H1 (cell line): ENCODE measurements at regions not wholly inside any gene's neighbourhood (a gene's known extent, or its start where the extent isn't known, plus 50 kb on each side); places are given as distances from the start of the nearest gene placed in this dataset.

ENCODE experiments used
- CTCF ChIA-PET: fragments of 300-600 bp; sonication (Branson Sonifier 250); formaldehyde crosslinking; loops from one replicate; lab custom pipeline; 2021; ENCODE audit not compliant: partially characterized antibody; lab: Charles Lee
- POLR2A ChIA-PET: fragments of 300-600 bp; sonication (Branson Sonifier 250); formaldehyde crosslinking; loops from one replicate; lab custom pipeline; 2021; ENCODE audit warnings: inconsistent platforms; ENCODE audit not compliant: partially characterized antibody; lab: Charles Lee
- DNase-seq, 2 experiments: peaks; one replicate each; pipeline versions ENCODE4 v3.0.0 to v3.0.0-alpha.2; 2010 to 2022; ENCODE audit warnings: low spot score in 2 of 2, low read depth in 1 of 2, mixed read lengths in 1 of 2
- FAIRE-seq: peaks from 2 replicates; lab custom pipeline; 2011; peaks lifted over from hg19 to GRCh38; lab: Jason Lieb, UNC
- H2AFZ ChIP-seq: 2 replicates; pipeline ENCODE4 v1.8.1; 2012; ENCODE audit warnings: low read length, inconsistent platforms
- H2AK5ac ChIP-seq: 2 replicates; pipeline ENCODE4 v1.6.1; 2013; ENCODE audit warnings: low read depth, low read length
- H2BK120ac ChIP-seq: replicated peaks from 2 replicates; pipeline ENCODE3; 2013; ENCODE audit warnings: low read depth, low read length, inconsistent platforms
- H2BK12ac ChIP-seq: 2 replicates; pipeline ENCODE4 v1.6.1; 2013; ENCODE audit warnings: low read depth, low read length
- H2BK15ac ChIP-seq: 2 replicates; pipeline ENCODE4 v1.6.1; 2013; ENCODE audit warnings: low read length
- H2BK20ac ChIP-seq: 2 replicates; pipeline ENCODE4 v1.6.1; 2013; ENCODE audit warnings: low read length
- H2BK5ac ChIP-seq: 2 replicates; pipeline ENCODE4 v1.6.1; 2013; ENCODE audit warnings: low read depth, low read length
- H3K14ac ChIP-seq: 2 replicates; pipeline ENCODE4 v1.6.1; 2013; ENCODE audit warnings: inconsistent platforms; ENCODE audit not compliant: insufficient read length
- H3K18ac ChIP-seq: 2 replicates; pipeline ENCODE4 v1.6.1; 2013; ENCODE audit warnings: low read length; ENCODE audit errors: extremely low read depth
- H3K23ac ChIP-seq: 2 replicates; pipeline ENCODE4 v1.6.1; 2013; ENCODE audit warnings: inconsistent platforms; ENCODE audit not compliant: insufficient read length
- H3K23me2 ChIP-seq: 2 replicates; pipeline ENCODE4 v1.6.1; 2013; ENCODE audit warnings: low read depth, low read length
- H3K27ac ChIP-seq: 2 replicates; pipeline ENCODE4 v1.6.1; 2011; ENCODE audit warnings: low read depth, low read length, inconsistent platforms
- H3K27me3 ChIP-seq, 4 experiments: replicated peaks in 1 of 4; 1 replicate in 1 of 4; 2 replicates in 3 of 4; pipeline versions ENCODE4 v1.6.1 to v1.8.1; 2011 to 2013; ENCODE audit warnings: low read length in 3 of 4, mild to moderate bottlenecking in 3 of 4, inconsistent platforms in 2 of 4, mixed read lengths in 2 of 4, moderate library complexity in 1 of 4; ENCODE audit not compliant: control insufficient read depth in 3 of 4, insufficient read depth in 3 of 4; ENCODE audit errors: extremely low read depth in 1 of 4
- H3K36me3 ChIP-seq, 4 experiments: 2 replicates each; pipeline versions ENCODE4 v1.6.1 to v1.8.1; 2011 to 2013; ENCODE audit warnings: mild to moderate bottlenecking in 4 of 4, low read length in 3 of 4, moderate library complexity in 2 of 4, control low read depth in 1 of 4, inconsistent platforms in 1 of 4; ENCODE audit not compliant: insufficient read depth in 4 of 4, control insufficient read depth in 2 of 4
- H3K4ac ChIP-seq: replicated peaks from 2 replicates; pipeline ENCODE3; 2013; ENCODE audit warnings: low read length, low read depth, mixed read lengths, inconsistent platforms; ENCODE audit not compliant: insufficient read length
- H3K4me1 ChIP-seq, 4 experiments: replicated peaks in 1 of 4; 1 replicate in 1 of 4; 2 replicates in 3 of 4; pipeline versions ENCODE4 v1.6.1 to v1.8.1; 2011 to 2013; ENCODE audit warnings: low read length in 3 of 4, inconsistent platforms in 2 of 4, mixed read lengths in 1 of 4; ENCODE audit not compliant: insufficient read depth in 4 of 4, control insufficient read depth in 3 of 4
- H3K4me2 ChIP-seq, 2 experiments: 2 replicates each; pipeline versions ENCODE4 v1.6.1 to v1.8.1; 2011 to 2013; ENCODE audit warnings: low read depth in 2 of 2, low read length in 2 of 2, control low read depth in 1 of 2, inconsistent platforms in 1 of 2, mild to moderate bottlenecking in 1 of 2; ENCODE audit not compliant: insufficient read depth in 1 of 2
- H3K4me3 ChIP-seq, 4 experiments: fragments of 200-600, 300-600 bp in 1 of 4; sonication (generic), shearing (Covaris generic), sonication (Bioruptor Twin) in 1 of 4; 2 replicates each; pipeline versions ENCODE4 v1.5.1 to v1.8.1; 2011 to 2016; ENCODE audit warnings: low read length in 4 of 4, low read depth in 3 of 4, control low read depth in 2 of 4, inconsistent platforms in 2 of 4, mild to moderate bottlenecking in 2 of 4, mixed read lengths in 1 of 4, moderate library complexity in 1 of 4; ENCODE audit not compliant: insufficient read depth in 2 of 4; ENCODE audit errors: extremely low read depth in 1 of 4
- H3K56ac ChIP-seq: replicated peaks from 2 replicates; pipeline ENCODE3; 2013; ENCODE audit warnings: low read depth, mild to moderate bottlenecking, mixed read lengths, low read length, inconsistent platforms; ENCODE audit not compliant: insufficient read length
- H3K79me1 ChIP-seq: 2 replicates; pipeline ENCODE4 v1.6.1; 2013; ENCODE audit warnings: low read depth, low read length, control low read depth
- H3K79me2 ChIP-seq, 2 experiments: 2 replicates each; pipeline versions ENCODE4 v1.6.1 to v1.8.1; 2012 to 2013; ENCODE audit warnings: low read length in 2 of 2, mild to moderate bottlenecking in 2 of 2, inconsistent platforms in 1 of 2; ENCODE audit not compliant: insufficient read depth in 2 of 2, control insufficient read depth in 1 of 2
- H3K9ac ChIP-seq, 4 experiments: replicated peaks in 1 of 4; 1 replicate in 1 of 4; 2 replicates in 3 of 4; pipeline versions ENCODE4 v1.6.1 to v1.8.1; 2011 to 2013; ENCODE audit warnings: low read depth in 3 of 4, low read length in 3 of 4, control low read depth in 2 of 4, mild to moderate bottlenecking in 2 of 4, moderate library complexity in 2 of 4, inconsistent platforms in 1 of 4; ENCODE audit errors: extremely low read depth in 1 of 4
- H3K9me3 ChIP-seq, 2 experiments: 2 replicates each; pipeline versions ENCODE4 v1.6.1 to v1.8.1; 2012 to 2013; ENCODE audit warnings: mild to moderate bottlenecking in 2 of 2, moderate library complexity in 2 of 2, control low read depth in 1 of 2, inconsistent platforms in 1 of 2, low read depth in 1 of 2, low read length in 1 of 2, mixed read lengths in 1 of 2; ENCODE audit not compliant: insufficient read depth in 2 of 2
- H4K20me1 ChIP-seq, 2 experiments: replicated peaks in 1 of 2; 2 replicates each; pipeline versions ENCODE3 to v1.8.1; 2011 to 2013; ENCODE audit warnings: inconsistent platforms in 2 of 2, low read length in 2 of 2, mild to moderate bottlenecking in 1 of 2; ENCODE audit not compliant: insufficient read depth in 2 of 2, control insufficient read depth in 1 of 2
- H4K5ac ChIP-seq: 2 replicates; pipeline ENCODE4 v1.6.1; 2013; ENCODE audit warnings: low read length, low read depth, mixed read lengths, inconsistent platforms; ENCODE audit not compliant: insufficient read length
- H4K8ac ChIP-seq: 2 replicates; pipeline ENCODE4 v1.8.0; 2013; ENCODE audit warnings: mild to moderate bottlenecking, moderate library complexity, low read length, inconsistent platforms; ENCODE audit not compliant: insufficient read depth; ENCODE audit errors: extremely low read depth
- H4K91ac ChIP-seq: replicated peaks from 2 replicates; pipeline ENCODE3; 2013; ENCODE audit warnings: low read length, mixed read lengths, inconsistent platforms; ENCODE audit not compliant: insufficient read length
- BACH1 ChIP-seq: IDR thresholded peaks from 2 replicates; pipeline ENCODE4 v1.6.1; 2012; ENCODE audit warnings: low read length, improper control_type of control experiment
- HDAC2 ChIP-seq, 2 experiments: fragments of 300-600 bp in 1 of 2; sonication (generic) in 1 of 2; IDR thresholded peaks; 2 replicates each; pipeline ENCODE4 v1.6.1; 2011 to 2012; ENCODE audit warnings: low read depth in 2 of 2, low read length in 2 of 2, mild to moderate bottlenecking in 2 of 2, moderate library complexity in 2 of 2, borderline replicate concordance in 1 of 2, inconsistent platforms in 1 of 2
- MAFK ChIP-seq: IDR thresholded peaks from 2 replicates; pipeline ENCODE4 v1.6.1; 2012; ENCODE audit warnings: low read depth, mild to moderate bottlenecking, improper control_type of control experiment, low read length
- NRF1 ChIP-seq: IDR thresholded peaks from 2 replicates; pipeline ENCODE4 v1.6.1; 2011; ENCODE audit warnings: mild to moderate bottlenecking, low read depth, low read length, improper control_type of control experiment
- SIX5 ChIP-seq: IDR thresholded peaks from 2 replicates; pipeline ENCODE4 v1.6.1; 2011; ENCODE audit warnings: mild to moderate bottlenecking, low read depth, low read length
- TAF7 ChIP-seq: optimal IDR thresholded peaks from 2 replicates; pipeline ENCODE3; 2011; ENCODE audit warnings: low read depth, mild to moderate bottlenecking, inconsistent platforms, low read length, moderate library complexity, borderline replicate concordance
- TF ChIP-seq, protein P1 (sequence below), 3 experiments: IDR thresholded peaks; 1 replicate in 2 of 3; 2 replicates in 1 of 3; pipeline versions ENCODE4 v1.5.1 to v1.6.1; 2011; ENCODE audit warnings: low read length in 3 of 3, mild to moderate bottlenecking in 3 of 3, inconsistent platforms in 2 of 3, low read depth in 1 of 3, moderate library complexity in 1 of 3; ENCODE audit not compliant: insufficient read depth in 1 of 3; ENCODE audit errors: control extremely low read depth in 1 of 3

DNA sequence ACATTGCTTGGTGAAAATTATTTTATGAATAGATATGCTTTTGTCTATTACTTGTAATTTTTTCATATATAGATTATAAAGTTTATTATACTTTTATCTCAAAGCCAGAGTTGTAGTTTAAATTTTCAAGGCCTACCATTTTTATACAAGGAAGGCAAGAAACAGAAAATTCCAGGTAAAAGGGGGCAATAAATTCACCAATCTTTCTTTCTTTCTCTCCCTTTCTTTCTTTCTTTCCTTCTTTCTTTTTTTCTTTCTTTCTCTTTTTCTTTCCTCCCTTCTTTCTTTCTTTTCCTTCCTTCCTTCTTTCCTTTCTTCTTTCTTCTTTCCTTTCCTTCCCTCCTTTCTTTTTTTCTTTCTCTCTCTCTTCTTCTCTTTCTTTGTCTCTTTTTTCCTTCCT lies 529.4 kb downstream of the PCDH17 start:
- Histone ChIP-seq H3K23me2 (no peaks in the 10 kb centered on the region), H3K9ac (no peak overlapping the region), H4K91ac (no peak overlapping the region), H2BK120ac (no peak overlapping the region), H3K36me3 (no peaks in the 10 kb centered on the region), H3K18ac (no peak overlapping the region), H2AK5ac (no peak overlapping the region), H3K9me3 (no peaks in the 10 kb centered on the region), H3K27me3 (no peaks in the 10 kb centered on the region), H2BK15ac (no peak overlapping the region), H2BK12ac (no peak overlapping the region), H3K27ac (no peak overlapping the region), H4K8ac (no peak overlapping the region), H4K5ac (no peak overlapping the region), H2BK5ac (no peak overlapping the region), H3K4me2 (no peak overlapping the region), H3K79me2 (no peaks in the 10 kb centered on the region), H4K20me1 (no peaks in the 10 kb centered on the region), H3K79me1 (no peaks in the 10 kb centered on the region), H3K56ac (no peak overlapping the region), H3K23ac (no peak overlapping the region), H3K4ac (no peak overlapping the region), H2BK20ac (no peak overlapping the region), H3K4me1 (peaks cover 0 to 2% (median 0%) of the 10 kb centered on the region in 4 experiments; a peak in 1 of 7 replicates), H2AFZ (no peak overlapping the region), H3K4me3 (no peak overlapping the region), H3K14ac (no peak overlapping the region)
- DNase-seq (no peak), FAIRE-seq (no peak)
- ChIA-PET CTCF (no interaction called here), POLR2A (no interaction called here)
- no peak for TF ChIP-seq MAFK
- no peak for TF ChIP-seq BACH1
- TF ChIP-seq, protein P1, sequence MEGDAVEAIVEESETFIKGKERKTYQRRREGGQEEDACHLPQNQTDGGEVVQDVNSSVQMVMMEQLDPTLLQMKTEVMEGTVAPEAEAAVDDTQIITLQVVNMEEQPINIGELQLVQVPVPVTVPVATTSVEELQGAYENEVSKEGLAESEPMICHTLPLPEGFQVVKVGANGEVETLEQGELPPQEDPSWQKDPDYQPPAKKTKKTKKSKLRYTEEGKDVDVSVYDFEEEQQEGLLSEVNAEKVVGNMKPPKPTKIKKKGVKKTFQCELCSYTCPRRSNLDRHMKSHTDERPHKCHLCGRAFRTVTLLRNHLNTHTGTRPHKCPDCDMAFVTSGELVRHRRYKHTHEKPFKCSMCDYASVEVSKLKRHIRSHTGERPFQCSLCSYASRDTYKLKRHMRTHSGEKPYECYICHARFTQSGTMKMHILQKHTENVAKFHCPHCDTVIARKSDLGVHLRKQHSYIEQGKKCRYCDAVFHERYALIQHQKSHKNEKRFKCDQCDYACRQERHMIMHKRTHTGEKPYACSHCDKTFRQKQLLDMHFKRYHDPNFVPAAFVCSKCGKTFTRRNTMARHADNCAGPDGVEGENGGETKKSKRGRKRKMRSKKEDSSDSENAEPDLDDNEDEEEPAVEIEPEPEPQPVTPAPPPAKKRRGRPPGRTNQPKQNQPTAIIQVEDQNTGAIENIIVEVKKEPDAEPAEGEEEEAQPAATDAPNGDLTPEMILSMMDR (IDR thresholded peaks at IDR 0.05; ENCODE audit: control extremely low read depth in 1 of 3, insufficient read depth in 1 of 3, low read depth in 1 of 3, low read length in 3 of 3), result no peak
- no peak for TF ChIP-seq NRF1
- no peak for TF ChIP-seq TAF7
- no peak for TF ChIP-seq SIX5
- TF ChIP-seq HDAC2 (IDR thresholded peaks at IDR 0.05; ENCODE audit: borderline replicate concordance in 1 of 2, low read depth in 2 of 2, low read length in 2 of 2), result no peak
